SK-N-MC (cell line): ENCODE measurements at regions not wholly inside any gene's neighbourhood (a gene's known extent, or its start where the extent isn't known, plus 50 kb on each side); places are given as distances from the start of the nearest gene placed in this dataset.

Source experiments
- DNase-seq: peaks from one replicate; pipeline ENCODE4 v3.0.0-alpha.2; 2011; ENCODE audit warnings: low read depth, low spot score
- H3K27ac ChIP-seq: fragments of 200-600 bp; sonication (generic); 2 replicates; pipeline ENCODE4 v1.5.1; 2016; ENCODE audit warnings: mixed run types
- H3K36me3 ChIP-seq: fragments of 200-600 bp; sonication (generic); 2 replicates; pipeline ENCODE4 v1.6.1; 2017; ENCODE audit warnings: antibody characterized with exemption, low read length, mixed read lengths; ENCODE audit not compliant: insufficient read depth
- H3K4me3 ChIP-seq: fragments of 200-600 bp; sonication (generic); 2 replicates; pipeline ENCODE4 v1.5.1; 2016
- H3K9ac ChIP-seq: fragments of 200-600 bp; sonication (generic); 2 replicates; pipeline ENCODE4 v1.8.0; 2017; ENCODE audit warnings: mixed run types, mixed read lengths; ENCODE audit not compliant: insufficient read length
- H3K9me3 ChIP-seq: fragments of 200-600 bp; sonication (generic); 2 replicates; pipeline ENCODE4 v1.6.1; 2017; ENCODE audit warnings: low read depth, mild to moderate bottlenecking, antibody characterized with exemption, low read length, moderate library complexity, mixed read lengths
- EZH2 ChIP-seq: fragments of 200-600 bp; sonication (generic); IDR thresholded peaks from one replicate; pipeline ENCODE4 v1.6.1; 2017; ENCODE audit warnings: antibody characterized with exemption
- FOXP2 ChIP-seq: optimal IDR thresholded peaks from 2 replicates; pipeline ENCODE3; 2011; ENCODE audit warnings: mild to moderate bottlenecking, moderate library complexity; ENCODE audit not compliant: insufficient read depth; ENCODE audit errors: extremely low read length, control extremely low read depth
- POLR2AphosphoS5 ChIP-seq: IDR thresholded peaks from 2 replicates; pipeline ENCODE4 v1.6.1; 2012; ENCODE audit warnings: mild to moderate bottlenecking, low read depth, low read length, borderline replicate concordance

- Histone ChIP-seq H3K9ac (no peak overlapping the region), H3K4me3 (no peak overlapping the region), H3K36me3 (no peaks in the 10 kb centered on the region), H3K9me3 (peaks cover 2% of the 10 kb centered on the region; the same call in 1 of the 2 replicates), H3K27ac (no peak overlapping the region)
- no peak for TF ChIP-seq EZH2
- no peak for TF ChIP-seq FOXP2
- TF ChIP-seq POLR2AphosphoS5 = no peak
- DNase-seq = no peak
Measured at GRCh38 chr5:91651704-91652103, 268.6 kb upstream of the ARRDC3 start.

- no peaks in the 10 kb centered on the region for H3K9me3 ChIP-seq
- no peak overlapping the region for H3K27ac ChIP-seq
- H3K9ac ChIP-seq = no peak overlapping the region
- DNase-seq = no peak
- TF ChIP-seq POLR2AphosphoS5 (no peak), FOXP2 (no peak), EZH2 (no peak)
- no peaks in the 10 kb centered on the region for H3K36me3 ChIP-seq
- H3K4me3 ChIP-seq = no peak overlapping the region
Measured at GRCh38 chr5:91645347-91645746, 262.2 kb upstream of the ARRDC3 start.

GRCh38 chr5:91643797-91644196 is 260.7 kb upstream of the ARRDC3 start:
- peak overlapping the region; percentile 35; the same call in 1 of the 2 replicates for H3K27ac ChIP-seq
- no peak overlapping the region for H3K4me3 ChIP-seq
- no peaks in the 10 kb centered on the region for H3K9me3 ChIP-seq
- DNase-seq = no peak
- H3K36me3 ChIP-seq = no peaks in the 10 kb centered on the region
- TF ChIP-seq FOXP2 (no peak), EZH2 (no peak), POLR2AphosphoS5 (no peak)
- H3K9ac ChIP-seq = no peak overlapping the region

GRCh38 chr5:91642581-91642980 is 259.5 kb upstream of the ARRDC3 start:
- DNase-seq = no peak
- TF ChIP-seq EZH2 (no peak), POLR2AphosphoS5 (no peak), FOXP2 (no peak)
- H3K9ac ChIP-seq = peak overlapping the region; percentile 24

GRCh38 chr5:91641730-91642350 is 258.7 kb upstream of the ARRDC3 start:
- no peaks in the 10 kb centered on the region for H3K9me3 ChIP-seq
- H3K27ac ChIP-seq = peak overlapping the region; percentile 65; the same call in 1 of the 2 replicates
- peak overlapping the region; percentile 54 for H3K9ac ChIP-seq
- peak overlapping the region; percentile 63 for H3K4me3 ChIP-seq
- TF ChIP-seq EZH2 (no peak), POLR2AphosphoS5 (no peak), FOXP2 (no peak)
- no peaks in the 10 kb centered on the region for H3K36me3 ChIP-seq
- DNase-seq = peak; percentile 76

More at GRCh38 chr5:91642581-91642980, 259.5 kb upstream of the ARRDC3 start:
- no peaks in the 10 kb centered on the region for H3K36me3 ChIP-seq
- no peaks in the 10 kb centered on the region for H3K9me3 ChIP-seq
- peak overlapping the region; percentile 45; the same call in 1 of the 2 replicates for H3K27ac ChIP-seq
- H3K4me3 ChIP-seq = no peak overlapping the region

GRCh38 chr5:91639744-91640143 is 256.6 kb upstream of the ARRDC3 start:
- Histone ChIP-seq H3K27ac (no peak overlapping the region), H3K36me3 (no peaks in the 10 kb centered on the region), H3K9ac (no peak overlapping the region), H3K9me3 (no peaks in the 10 kb centered on the region), H3K4me3 (no peak overlapping the region)
- no peak for DNase-seq
- TF ChIP-seq EZH2 (no peak), FOXP2 (no peak), POLR2AphosphoS5 (no peak)

GRCh38 chr5:91638010-91638409 is 254.9 kb upstream of the ARRDC3 start:
- H3K9me3 ChIP-seq = no peaks in the 10 kb centered on the region
- H3K9ac ChIP-seq = no peak overlapping the region
- TF ChIP-seq POLR2AphosphoS5 = no peak
- no peak for TF ChIP-seq EZH2
- TF ChIP-seq FOXP2 = no peak
- no peak for DNase-seq
- no peak overlapping the region for H3K4me3 ChIP-seq
- no peak overlapping the region for H3K27ac ChIP-seq
- no peaks in the 10 kb centered on the region for H3K36me3 ChIP-seq

GRCh38 chr5:91635950-91636734 is 253.0 kb upstream of the ARRDC3 start:
- Histone ChIP-seq H3K27ac (no peak overlapping the region), H3K9me3 (no peaks in the 10 kb centered on the region), H3K9ac (no peak overlapping the region), H3K4me3 (no peak overlapping the region), H3K36me3 (no peaks in the 10 kb centered on the region)
- DNase-seq = no peak
- no peak for TF ChIP-seq EZH2
- TF ChIP-seq FOXP2 = no peak
- TF ChIP-seq POLR2AphosphoS5 = no peak
